Keratinocyte (primary cell): ENCODE measurements at regions not wholly inside any gene's neighbourhood (a gene's known extent, or its start where the extent isn't known, plus 50 kb on each side); places are given as distances from the start of the nearest gene placed in this dataset.

Source experiments
- DNase-seq: peaks from one replicate; pipeline ENCODE4 v3.0.0-alpha.2; 2011; ENCODE audit warnings: low read depth, missing footprints, low spot score
- FAIRE-seq: peaks from 2 replicates; lab custom pipeline; 2011; peaks lifted over from hg19 to GRCh38; lab: Jason Lieb, UNC
- H2AFZ ChIP-seq: 2 replicates; pipeline ENCODE4 v1.6.0; 2012; ENCODE audit warnings: low read length, control low read depth, inconsistent platforms; ENCODE audit not compliant: control insufficient read depth
- H3K27ac ChIP-seq: 2 replicates; pipeline ENCODE4 v1.5.1; 2011; ENCODE audit warnings: low read length; ENCODE audit not compliant: control insufficient read depth, insufficient read depth
- H3K27me3 ChIP-seq: 3 replicates; pipeline ENCODE4 v1.6.0; 2011; ENCODE audit warnings: low read length; ENCODE audit not compliant: control insufficient read depth, insufficient read depth; ENCODE audit errors: extremely low read depth
- H3K36me3 ChIP-seq, 2 experiments: 2 replicates in 1 of 2; 3 replicates in 1 of 2; pipeline ENCODE4 v1.5.1; 2011; ENCODE audit warnings: low read length in 2 of 2, mild to moderate bottlenecking in 1 of 2; ENCODE audit not compliant: control insufficient read depth in 2 of 2, insufficient read depth in 2 of 2; ENCODE audit errors: extremely low read depth in 1 of 2
- H3K4me1 ChIP-seq: 3 replicates; pipeline ENCODE4 v1.5.1; 2011; ENCODE audit warnings: low read length; ENCODE audit not compliant: control insufficient read depth, insufficient read depth; ENCODE audit errors: extremely low read depth
- H3K4me2 ChIP-seq: 3 replicates; pipeline ENCODE4 v1.6.0; 2011; ENCODE audit warnings: low read depth, low read length; ENCODE audit not compliant: control insufficient read depth, insufficient read depth; ENCODE audit errors: extremely low read depth
- H3K4me3 ChIP-seq, 3 experiments: fragments of 200-600 bp in 1 of 3; sonication (generic) in 1 of 3; 2 replicates in 2 of 3; 3 replicates in 1 of 3; pipeline ENCODE4 v1.5.1; 2011 to 2016; ENCODE audit warnings: low read length in 3 of 3, mild to moderate bottlenecking in 3 of 3, control low read depth in 2 of 3, inconsistent platforms in 1 of 3, low read depth in 1 of 3, mixed read lengths in 1 of 3, mixed run types in 1 of 3, moderate library complexity in 1 of 3; ENCODE audit not compliant: control insufficient read depth in 2 of 3, insufficient read depth in 2 of 3; ENCODE audit errors: extremely low read depth in 1 of 3
- H3K79me2 ChIP-seq: 2 replicates; pipeline ENCODE4 v1.6.0; 2012; ENCODE audit warnings: low read length; ENCODE audit not compliant: control insufficient read depth, insufficient read depth
- H3K9ac ChIP-seq: 3 replicates; pipeline ENCODE4 v1.6.0; 2011; ENCODE audit warnings: low read length; ENCODE audit not compliant: control insufficient read depth, insufficient read depth; ENCODE audit errors: extremely low read depth
- H3K9me1 ChIP-seq: 3 replicates; pipeline ENCODE4 v1.6.0; 2011; ENCODE audit warnings: low read length; ENCODE audit not compliant: control insufficient read depth, insufficient read depth; ENCODE audit errors: extremely low read depth
- H3K9me3 ChIP-seq: 2 replicates; pipeline ENCODE4 v1.5.1; 2012; ENCODE audit warnings: low read depth, low read length; ENCODE audit not compliant: control insufficient read depth
- H4K20me1 ChIP-seq: 3 replicates; pipeline ENCODE4 v1.6.0; 2011; ENCODE audit warnings: low read length; ENCODE audit not compliant: control insufficient read depth, insufficient read depth; ENCODE audit errors: extremely low read depth
- CTCF ChIP-seq, 3 experiments: IDR thresholded peaks in 1 of 3; conservative IDR thresholded peaks in 1 of 3; optimal IDR thresholded peaks in 1 of 3; 2 replicates in 2 of 3; 3 replicates in 1 of 3; pipeline versions ENCODE3 to v1.5.1; 2011; ENCODE audit warnings: low read length in 3 of 3, mild to moderate bottlenecking in 3 of 3, moderate library complexity in 2 of 3, control low read depth in 1 of 3, inconsistent platforms in 1 of 3; ENCODE audit not compliant: insufficient read depth in 2 of 3; ENCODE audit errors: extremely low read depth in 1 of 3
- EZH2 ChIP-seq: IDR thresholded peaks from one replicate; pipeline ENCODE4 v1.6.1; 2012; ENCODE audit warnings: inconsistent platforms, mild to moderate bottlenecking, low read length, moderate library complexity
- dilution Hi-C: fragments of 300-500 bp; cut with MboI; formaldehyde crosslinking; loops from one replicate; pipeline ENCODE4 v1.7.0; 2020; ENCODE audit warnings: low sequenced_read_pairs; ENCODE audit not compliant: extremely low pct_ligation_motif_present

GRCh38 chr3:177789500-177789899, 592.2 kb upstream of the TBL1XR1 start:
- peak; percentile 67 for FAIRE-seq
- H3K36me3 ChIP-seq = no peaks in the 10 kb centered on the region
- no peak overlapping the region for H3K4me2 ChIP-seq
- H3K9me3 ChIP-seq = no peaks in the 10 kb centered on the region
- DNase-seq = no peak
- no peak for TF ChIP-seq CTCF (optimal IDR thresholded peaks at IDR 0.05 in 1 of 3, IDR thresholded peaks at IDR 0.05 in 1 of 3, conservative IDR thresholded peaks at IDR 0.05 in 1 of 3; ENCODE audit: extremely low read depth in 1 of 3, insufficient read depth in 2 of 3, low read length in 3 of 3)
- TF ChIP-seq EZH2 = no peak
- H3K79me2 ChIP-seq = no peaks in the 10 kb centered on the region
- H3K27me3 ChIP-seq = no peaks in the 10 kb centered on the region
- no peaks in the 10 kb centered on the region for H3K9me1 ChIP-seq
- H3K9ac ChIP-seq = no peak overlapping the region
- H3K4me1 ChIP-seq = no peaks in the 10 kb centered on the region
- H3K4me3 ChIP-seq = no peak overlapping the region
- H4K20me1 ChIP-seq = no peaks in the 10 kb centered on the region
- H3K27ac ChIP-seq = no peak overlapping the region
- no peak overlapping the region for H2AFZ ChIP-seq
- dilution Hi-C loops = no loop called here

- Histone ChIP-seq H3K4me3 (no peak overlapping the region), H3K4me1 (no peaks in the 10 kb centered on the region), H3K36me3 (no peaks in the 10 kb centered on the region), H2AFZ (no peak overlapping the region), H3K27ac (no peak overlapping the region), H3K27me3 (no peaks in the 10 kb centered on the region), H4K20me1 (no peaks in the 10 kb centered on the region), H3K9ac (no peak overlapping the region), H3K4me2 (no peak overlapping the region), H3K9me1 (no peaks in the 10 kb centered on the region), H3K9me3 (no peaks in the 10 kb centered on the region), H3K79me2 (no peaks in the 10 kb centered on the region)
- no peak for TF ChIP-seq EZH2
- no peak for TF ChIP-seq CTCF (optimal IDR thresholded peaks at IDR 0.05 in 1 of 3, IDR thresholded peaks at IDR 0.05 in 1 of 3, conservative IDR thresholded peaks at IDR 0.05 in 1 of 3; ENCODE audit: extremely low read depth in 1 of 3, insufficient read depth in 2 of 3, low read length in 3 of 3)
- no peak for DNase-seq
- FAIRE-seq = no peak
- dilution Hi-C loops = no loop called here
These were observed 595.2 kb upstream of the TBL1XR1 start for GRCh38 chr3:177792311-177793030.
